ENCODE measurements at regions not wholly inside any gene's neighbourhood (a gene's known extent, or its start where the extent isn't known, plus 50 kb on each side); places are given as distances from the start of the nearest gene placed in this dataset.
"Not testable (repeated sequence)": the region's sequence is repeated elsewhere in the genome, so short reads cannot be mapped to it uniquely, and the experiment has no call there.

- H3K36me3 ChIP-seq (ENCODE audit: control insufficient read depth in 5 of 5, insufficient read depth in 5 of 5, low read length in 5 of 5) = no peaks in the 10 kb centered on the region
- H3K27ac ChIP-seq (ENCODE audit: low read depth, low read length) = no peak overlapping the region
- H3K4me3 ChIP-seq (ENCODE audit: low read depth in 1 of 5, low read length in 5 of 5) = no peak overlapping the region
- no peak overlapping the region for H3K9ac ChIP-seq (ENCODE audit: low read length in 5 of 5)
- H3K27me3 ChIP-seq (ENCODE audit: control insufficient read depth in 5 of 5, insufficient read depth in 4 of 5, low read length in 5 of 5) = peaks cover 0 to 3% (median 0%) of the 10 kb centered on the region in 5 donors
- H3K4me1 ChIP-seq (ENCODE audit: control insufficient read depth in 5 of 5, insufficient read depth in 5 of 5, low read length in 5 of 5) = no peaks in the 10 kb centered on the region
- peaks cover 0 to 2% (median 0%) of the 10 kb centered on the region in 5 donors for H3K9me3 ChIP-seq (ENCODE audit: control insufficient read depth in 5 of 5, low read length in 5 of 5)
These were observed 352.2 kb upstream of the MAGEB16 start for GRCh38 chrX:35445912-35446311.

- Histone ChIP-seq H3K27ac (ENCODE audit: low read depth, low read length) (no peak overlapping the region), H3K9me3 (ENCODE audit: control insufficient read depth in 5 of 5, low read length in 5 of 5) (peaks cover 0 to 4% (median 0%) of the 10 kb centered on the region in 5 donors), H3K4me1 (ENCODE audit: control insufficient read depth in 5 of 5, insufficient read depth in 5 of 5, low read length in 5 of 5) (no peaks in the 10 kb centered on the region), H3K4me3 (ENCODE audit: low read depth in 1 of 5, low read length in 5 of 5) (no peak overlapping the region), H3K36me3 (ENCODE audit: control insufficient read depth in 5 of 5, insufficient read depth in 5 of 5, low read length in 5 of 5) (no peaks in the 10 kb centered on the region), H3K27me3 (ENCODE audit: control insufficient read depth in 5 of 5, insufficient read depth in 4 of 5, low read length in 5 of 5) (peaks cover 0 to 12% (median 0%) of the 10 kb centered on the region in 5 donors), H3K9ac (ENCODE audit: low read length in 5 of 5) (no peak overlapping the region)
These were observed 341.3 kb upstream of the MAGEB16 start for GRCh38 chrX:35456891-35457290.

GRCh38 chrX:35458142-35458541 is 340.0 kb upstream of the MAGEB16 start:
- H3K4me3 ChIP-seq (ENCODE audit: low read depth in 1 of 5, low read length in 5 of 5) = no peak overlapping the region

GRCh38 chrX:35461164-35461563 is 337.0 kb upstream of the MAGEB16 start:
- H3K9me3 ChIP-seq (ENCODE audit: control insufficient read depth in 5 of 5, low read length in 5 of 5) = peaks cover 0 to 4% (median 0%) of the 10 kb centered on the region in 5 donors
- no peaks in the 10 kb centered on the region for H3K36me3 ChIP-seq (ENCODE audit: control insufficient read depth in 5 of 5, insufficient read depth in 5 of 5, low read length in 5 of 5)
- H3K4me1 ChIP-seq (ENCODE audit: control insufficient read depth in 5 of 5, insufficient read depth in 5 of 5, low read length in 5 of 5) = no peaks in the 10 kb centered on the region
- no peak overlapping the region for H3K27ac ChIP-seq (ENCODE audit: low read depth, low read length)
- no peak overlapping the region for H3K9ac ChIP-seq (ENCODE audit: low read length in 5 of 5)
- H3K27me3 ChIP-seq (ENCODE audit: control insufficient read depth in 5 of 5, insufficient read depth in 4 of 5, low read length in 5 of 5) = peaks cover 0 to 10% (median 0%) of the 10 kb centered on the region in 5 donors
- H3K4me3 ChIP-seq (ENCODE audit: low read depth in 1 of 5, low read length in 5 of 5) = no peak overlapping the region

More at GRCh38 chrX:35458142-35458541, 340.0 kb upstream of the MAGEB16 start:
- peaks cover 0 to 4% (median 0%) of the 10 kb centered on the region in 5 donors for H3K9me3 ChIP-seq (ENCODE audit: control insufficient read depth in 5 of 5, low read length in 5 of 5)
- peaks cover 0 to 12% (median 0%) of the 10 kb centered on the region in 5 donors for H3K27me3 ChIP-seq (ENCODE audit: control insufficient read depth in 5 of 5, insufficient read depth in 4 of 5, low read length in 5 of 5)
- H3K4me1 ChIP-seq (ENCODE audit: control insufficient read depth in 5 of 5, insufficient read depth in 5 of 5, low read length in 5 of 5) = no peaks in the 10 kb centered on the region
- no peak overlapping the region for H3K9ac ChIP-seq (ENCODE audit: low read length in 5 of 5)
- H3K36me3 ChIP-seq (ENCODE audit: control insufficient read depth in 5 of 5, insufficient read depth in 5 of 5, low read length in 5 of 5) = no peaks in the 10 kb centered on the region
- H3K27ac ChIP-seq (ENCODE audit: low read depth, low read length) = no peak overlapping the region

GRCh38 chrX:35496671-35497070 is 301.5 kb upstream of the MAGEB16 start:
- not testable (repeated sequence) for H3K4me3 ChIP-seq (ENCODE audit: low read depth in 1 of 5, low read length in 5 of 5)

GRCh38 chrX:35497453-35497852 is 300.7 kb upstream of the MAGEB16 start:
- not testable (repeated sequence) for H3K27ac ChIP-seq (ENCODE audit: low read depth, low read length); H3K4me3 ChIP-seq (ENCODE audit: low read depth in 1 of 5, low read length in 5 of 5); H3K27me3 ChIP-seq (ENCODE audit: control insufficient read depth in 5 of 5, insufficient read depth in 4 of 5, low read length in 5 of 5); H3K9ac ChIP-seq (ENCODE audit: low read length in 5 of 5); H3K9me3 ChIP-seq (ENCODE audit: control insufficient read depth in 5 of 5, low read length in 5 of 5); H3K4me1 ChIP-seq (ENCODE audit: control insufficient read depth in 5 of 5, insufficient read depth in 5 of 5, low read length in 5 of 5); H3K36me3 ChIP-seq (ENCODE audit: control insufficient read depth in 5 of 5, insufficient read depth in 5 of 5, low read length in 5 of 5)

More at GRCh38 chrX:35496671-35497070, 301.5 kb upstream of the MAGEB16 start:
- H3K27ac ChIP-seq (ENCODE audit: low read depth, low read length); H3K9ac ChIP-seq (ENCODE audit: low read length in 5 of 5); H3K4me1 ChIP-seq (ENCODE audit: control insufficient read depth in 5 of 5, insufficient read depth in 5 of 5, low read length in 5 of 5); H3K9me3 ChIP-seq (ENCODE audit: control insufficient read depth in 5 of 5, low read length in 5 of 5); H3K27me3 ChIP-seq (ENCODE audit: control insufficient read depth in 5 of 5, insufficient read depth in 4 of 5, low read length in 5 of 5); H3K36me3 ChIP-seq (ENCODE audit: control insufficient read depth in 5 of 5, insufficient read depth in 5 of 5, low read length in 5 of 5): not testable (repeated sequence)

- H3K27ac ChIP-seq (ENCODE audit: low read depth, low read length) = no peak overlapping the region
- H3K9ac ChIP-seq (ENCODE audit: low read length in 5 of 5) = no peak overlapping the region
These were observed 298.9 kb upstream of the MAGEB16 start for GRCh38 chrX:35499071-35499862.

GRCh38 chrX:35507701-35508100 is 290.4 kb upstream of the MAGEB16 start:
- no peak overlapping the region for H3K4me3 ChIP-seq (ENCODE audit: low read depth in 1 of 5, low read length in 5 of 5)

More at GRCh38 chrX:35499071-35499862, 298.9 kb upstream of the MAGEB16 start:
- peaks cover 0 to 3% (median 0%) of the 10 kb centered on the region in 5 donors for H3K27me3 ChIP-seq (ENCODE audit: control insufficient read depth in 5 of 5, insufficient read depth in 4 of 5, low read length in 5 of 5)
- H3K9me3 ChIP-seq (ENCODE audit: control insufficient read depth in 5 of 5, low read length in 5 of 5) = no peaks in the 10 kb centered on the region
- H3K4me3 ChIP-seq (ENCODE audit: low read depth in 1 of 5, low read length in 5 of 5) = no peak overlapping the region
- H3K4me1 ChIP-seq (ENCODE audit: control insufficient read depth in 5 of 5, insufficient read depth in 5 of 5, low read length in 5 of 5) = no peaks in the 10 kb centered on the region
- no peaks in the 10 kb centered on the region for H3K36me3 ChIP-seq (ENCODE audit: control insufficient read depth in 5 of 5, insufficient read depth in 5 of 5, low read length in 5 of 5)

GRCh38 chrX:35548003-35548402 is 250.1 kb upstream of the MAGEB16 start:
- not testable (repeated sequence) for H3K36me3 ChIP-seq (ENCODE audit: control insufficient read depth in 5 of 5, insufficient read depth in 5 of 5, low read length in 5 of 5); H3K27ac ChIP-seq (ENCODE audit: low read depth, low read length); H3K4me1 ChIP-seq (ENCODE audit: control insufficient read depth in 5 of 5, insufficient read depth in 5 of 5, low read length in 5 of 5); H3K27me3 ChIP-seq (ENCODE audit: control insufficient read depth in 5 of 5, insufficient read depth in 4 of 5, low read length in 5 of 5); H3K9ac ChIP-seq (ENCODE audit: low read length in 5 of 5); H3K9me3 ChIP-seq (ENCODE audit: control insufficient read depth in 5 of 5, low read length in 5 of 5); H3K4me3 ChIP-seq (ENCODE audit: low read depth in 1 of 5, low read length in 5 of 5)

More at GRCh38 chrX:35507701-35508100, 290.4 kb upstream of the MAGEB16 start:
- peaks cover 0 to 2% (median 0%) of the 10 kb centered on the region in 5 donors for H3K27me3 ChIP-seq (ENCODE audit: control insufficient read depth in 5 of 5, insufficient read depth in 4 of 5, low read length in 5 of 5)
- no peak overlapping the region for H3K27ac ChIP-seq (ENCODE audit: low read depth, low read length)
- no peaks in the 10 kb centered on the region for H3K4me1 ChIP-seq (ENCODE audit: control insufficient read depth in 5 of 5, insufficient read depth in 5 of 5, low read length in 5 of 5)
- no peaks in the 10 kb centered on the region for H3K36me3 ChIP-seq (ENCODE audit: control insufficient read depth in 5 of 5, insufficient read depth in 5 of 5, low read length in 5 of 5)
- no peak overlapping the region for H3K9ac ChIP-seq (ENCODE audit: low read length in 5 of 5)
- no peaks in the 10 kb centered on the region for H3K9me3 ChIP-seq (ENCODE audit: control insufficient read depth in 5 of 5, low read length in 5 of 5)

GRCh38 chrX:35557916-35558315 is 240.2 kb upstream of the MAGEB16 start:
- H3K9ac ChIP-seq (ENCODE audit: low read length in 5 of 5) = no peak overlapping the region
- peaks cover 0 to 7% (median 0%) of the 10 kb centered on the region in 5 donors for H3K27me3 ChIP-seq (ENCODE audit: control insufficient read depth in 5 of 5, insufficient read depth in 4 of 5, low read length in 5 of 5)
- no peak overlapping the region for H3K4me3 ChIP-seq (ENCODE audit: low read depth in 1 of 5, low read length in 5 of 5)
- H3K27ac ChIP-seq (ENCODE audit: low read depth, low read length) = no peak overlapping the region
- H3K36me3 ChIP-seq (ENCODE audit: control insufficient read depth in 5 of 5, insufficient read depth in 5 of 5, low read length in 5 of 5) = no peaks in the 10 kb centered on the region
- H3K4me1 ChIP-seq (ENCODE audit: control insufficient read depth in 5 of 5, insufficient read depth in 5 of 5, low read length in 5 of 5) = no peaks in the 10 kb centered on the region
- H3K9me3 ChIP-seq (ENCODE audit: control insufficient read depth in 5 of 5, low read length in 5 of 5) = peaks cover 0 to 3% (median 0%) of the 10 kb centered on the region in 5 donors

All from subcutaneous abdominal adipose tissue (tissue), 5 donors.